Suprapubic skin (tissue), 3 donors: ENCODE measurements at regions not wholly inside any gene's neighbourhood (a gene's known extent, or its start where the extent isn't known, plus 50 kb on each side); places are given as distances from the start of the nearest gene placed in this dataset.

ENCODE experiments used
- CTCF ChIP-seq, 2 donors: fragments of 200-600 bp in 1 of 2; fragments of 450-650 bp in 1 of 2; sonication (generic) in 1 of 2; IDR thresholded peaks; one replicate each; pipeline ENCODE4 v1.5.1; 2016 to 2019; ENCODE audit warnings: antibody characterized with exemption in 2 of 2, mild to moderate bottlenecking in 1 of 2, moderate library complexity in 1 of 2
- POLR2A ChIP-seq, 2 donors: fragments of 450-650 bp; IDR thresholded peaks; one replicate each; pipeline ENCODE4 v1.6.1; 2017; ENCODE audit warnings: antibody characterized with exemption in 2 of 2, mild to moderate bottlenecking in 2 of 2, moderate library complexity in 2 of 2

- TF ChIP-seq CTCF (IDR thresholded peaks at IDR 0.05), result no peak
- TF ChIP-seq POLR2A (IDR thresholded peaks at IDR 0.05), result no peak
Measured at GRCh38 chr2:5521461-5521860, 170.7 kb upstream of the SOX11 start.
